ENCODE measurements at regions not wholly inside any gene's neighbourhood (a gene's known extent, or its start where the extent isn't known, plus 50 kb on each side); places are given as distances from the start of the nearest gene placed in this dataset.

GRCh38 chr5:93329756-93330155, 251.3 kb downstream of the NR2F1-AS1 start:
- DNase-seq: no peak
- intact Hi-C loops (cut with DNase I, micrococcal nuclease): no loop called here
- no peaks in the 10 kb centered on the region for H3K9me3 ChIP-seq
- no peak overlapping the region for H3K4me3 ChIP-seq
- TF ChIP-seq, protein P1, sequence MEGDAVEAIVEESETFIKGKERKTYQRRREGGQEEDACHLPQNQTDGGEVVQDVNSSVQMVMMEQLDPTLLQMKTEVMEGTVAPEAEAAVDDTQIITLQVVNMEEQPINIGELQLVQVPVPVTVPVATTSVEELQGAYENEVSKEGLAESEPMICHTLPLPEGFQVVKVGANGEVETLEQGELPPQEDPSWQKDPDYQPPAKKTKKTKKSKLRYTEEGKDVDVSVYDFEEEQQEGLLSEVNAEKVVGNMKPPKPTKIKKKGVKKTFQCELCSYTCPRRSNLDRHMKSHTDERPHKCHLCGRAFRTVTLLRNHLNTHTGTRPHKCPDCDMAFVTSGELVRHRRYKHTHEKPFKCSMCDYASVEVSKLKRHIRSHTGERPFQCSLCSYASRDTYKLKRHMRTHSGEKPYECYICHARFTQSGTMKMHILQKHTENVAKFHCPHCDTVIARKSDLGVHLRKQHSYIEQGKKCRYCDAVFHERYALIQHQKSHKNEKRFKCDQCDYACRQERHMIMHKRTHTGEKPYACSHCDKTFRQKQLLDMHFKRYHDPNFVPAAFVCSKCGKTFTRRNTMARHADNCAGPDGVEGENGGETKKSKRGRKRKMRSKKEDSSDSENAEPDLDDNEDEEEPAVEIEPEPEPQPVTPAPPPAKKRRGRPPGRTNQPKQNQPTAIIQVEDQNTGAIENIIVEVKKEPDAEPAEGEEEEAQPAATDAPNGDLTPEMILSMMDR (IDR thresholded peaks at IDR 0.05): no peak
- ATAC-seq: no peak
- H3K4me1 ChIP-seq (ENCODE audit: low read depth): no peaks in the 10 kb centered on the region
- no peaks in the 10 kb centered on the region for H3K36me3 ChIP-seq (ENCODE audit: low read depth)

- Histone ChIP-seq H3K9me3 (no peaks in the 10 kb centered on the region), H3K36me3 (ENCODE audit: low read depth) (no peaks in the 10 kb centered on the region), H3K4me3 (no peak overlapping the region), H3K4me1 (ENCODE audit: low read depth) (no peaks in the 10 kb centered on the region)
- intact Hi-C loops (cut with DNase I, micrococcal nuclease): no loop called here
- ATAC-seq: no peak
- TF ChIP-seq, protein P1 (IDR thresholded peaks at IDR 0.05): no peak
- no peak for DNase-seq
These were observed 252.2 kb downstream of the NR2F1-AS1 start for GRCh38 chr5:93328833-93329232.

GRCh38 chr5:93327605-93328004, 253.4 kb downstream of the NR2F1-AS1 start:
- TF ChIP-seq, protein P1 (IDR thresholded peaks at IDR 0.05): no peak

GRCh38 chr5:93325946-93326345, 255.1 kb downstream of the NR2F1-AS1 start:
- DNase-seq (no peak), ATAC-seq (no peak)
- H3K4me3 ChIP-seq: no peak overlapping the region
- H3K4me1 ChIP-seq (ENCODE audit: low read depth): no peaks in the 10 kb centered on the region
- intact Hi-C loops (cut with DNase I, micrococcal nuclease): no loop called here
- no peaks in the 10 kb centered on the region for H3K9me3 ChIP-seq
- H3K36me3 ChIP-seq (ENCODE audit: low read depth): no peaks in the 10 kb centered on the region
- TF ChIP-seq, protein P1 (IDR thresholded peaks at IDR 0.05): no peak

More at GRCh38 chr5:93327605-93328004, 253.4 kb downstream of the NR2F1-AS1 start:
- H3K9me3 ChIP-seq: no peaks in the 10 kb centered on the region
- ATAC-seq (no peak), DNase-seq (no peak)
- no peaks in the 10 kb centered on the region for H3K36me3 ChIP-seq (ENCODE audit: low read depth)
- H3K4me1 ChIP-seq (ENCODE audit: low read depth): no peaks in the 10 kb centered on the region
- intact Hi-C loops (cut with DNase I, micrococcal nuclease): no loop called here
- no peak overlapping the region for H3K4me3 ChIP-seq

DNA sequence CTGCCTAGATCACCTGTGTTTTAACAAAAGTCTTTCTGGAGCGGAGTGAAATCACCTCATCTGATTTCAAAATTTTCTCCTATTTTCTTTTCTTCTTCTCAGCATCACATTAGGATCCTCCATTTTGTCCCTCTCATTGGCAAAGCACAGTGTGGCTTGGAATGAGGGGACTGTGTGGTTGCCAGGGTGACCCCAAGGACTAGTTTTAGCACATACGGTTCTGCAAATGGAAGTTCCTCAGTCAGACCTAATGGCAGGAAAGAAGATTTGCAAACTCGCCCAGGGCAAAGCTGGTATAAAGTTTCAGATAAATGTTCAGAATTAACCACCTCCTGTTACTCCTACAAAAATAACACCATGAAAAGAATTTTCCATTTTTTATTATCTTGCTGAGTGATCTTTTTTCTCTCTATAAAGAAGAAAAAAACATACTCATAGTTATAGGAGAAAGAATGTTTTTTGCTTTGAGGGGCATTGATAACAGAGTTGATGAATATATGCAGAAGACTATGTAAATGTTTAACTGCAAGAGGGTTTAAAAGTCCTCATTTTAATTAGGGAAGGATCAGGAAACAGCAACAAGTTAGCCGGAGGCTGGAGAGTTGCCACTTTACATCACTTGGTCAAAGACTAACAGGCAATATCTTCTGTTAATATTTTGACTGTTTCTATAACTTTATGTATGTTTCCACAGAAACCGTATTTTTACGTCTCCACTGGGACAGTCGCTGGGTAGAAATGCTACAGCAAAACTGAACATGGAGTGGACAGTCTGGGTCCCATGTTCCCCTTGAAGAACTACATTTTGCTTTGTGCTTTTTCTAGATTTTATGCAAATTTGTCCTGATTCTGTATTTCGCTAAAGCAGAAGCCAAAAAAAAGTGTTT, 257.8 kb downstream of the NR2F1-AS1 start:
- DNase-seq (no peak), ATAC-seq (no peak)
- Histone ChIP-seq H3K36me3 (ENCODE audit: low read depth) (no peaks in the 10 kb centered on the region), H3K4me1 (ENCODE audit: low read depth) (no peaks in the 10 kb centered on the region), H3K4me3 (no peak overlapping the region), H3K9me3 (no peaks in the 10 kb centered on the region)
- intact Hi-C loops (cut with DNase I, micrococcal nuclease): no loop called here
- TF ChIP-seq, protein P1 (IDR thresholded peaks at IDR 0.05): no peak

Measured in mucosa of descending colon (tissue), 3 donors.